GM12878 (cell line): ENCODE measurements at regions not wholly inside any gene's neighbourhood (a gene's known extent, or its start where the extent isn't known, plus 50 kb on each side); places are given as distances from the start of the nearest gene placed in this dataset.

Experiments
- ATAC-seq: fragments of 200-7000 bp; cut with Tn5 transposase; 3 replicates; pipeline ENCODE4 v1.9.1; 2020; ENCODE audit warnings: mild to moderate bottlenecking, moderate library complexity
- BruUV-seq: library from RNA; stranded (reverse); fragments of 400-500 nt; replicated peaks from 2 replicates; lab custom pipeline; 2021; lab: Mats Ljungman, UMichigan
- CTCF ChIA-PET: fragments of 300-600 bp; sonication (Branson Sonifier 250); formaldehyde crosslinking; extraction: SDS; loops from one replicate; lab custom pipeline; 2021; ENCODE audit warnings: inconsistent platforms; lab: Yijun Ruan, JAX
- POLR2A ChIA-PET: fragments of 350-600 bp; formaldehyde crosslinking; extraction: SDS; loops from one replicate; lab custom pipeline; 2021; ENCODE audit warnings: inconsistent platforms; lab: Charles Lee
- RAD21 ChIA-PET: fragments of 300-600 bp; sonication (Branson Sonifier 250); formaldehyde crosslinking; loops from one replicate; lab custom pipeline; 2023; ENCODE audit warnings: antibody characterized with exemption; ENCODE audit not compliant: unreplicated experiment; lab: Charles Lee
- SMC1A ChIA-PET: fragments of 300-600 bp; sonication (Branson Sonifier 250); formaldehyde crosslinking; loops from one replicate; lab custom pipeline; 2023; ENCODE audit not compliant: unreplicated experiment, uncharacterized antibody; lab: Charles Lee
- DNase-seq: peaks from one replicate; pipeline ENCODE4 v3.0.0-alpha.2; 2011; ENCODE audit warnings: low read depth, low spot score
- FAIRE-seq: peaks from 3 replicates; lab custom pipeline; 2011; peaks lifted over from hg19 to GRCh38; lab: Jason Lieb, UNC
- H2AFZ ChIP-seq: 2 replicates; pipeline ENCODE4 v1.6.0; 2011; ENCODE audit warnings: low read depth, low read length, control low read depth; ENCODE audit not compliant: control insufficient read depth
- H3K27ac ChIP-seq: 2 replicates; pipeline ENCODE4 v1.5.1; 2011; ENCODE audit warnings: control low read depth; ENCODE audit not compliant: control insufficient read depth, insufficient read depth
- H3K27me3 ChIP-seq, 2 experiments: replicated peaks in 1 of 2; 2 replicates each; pipeline versions ENCODE4 v1.6.0 to v1.6.1; 2011; ENCODE audit warnings: low read length in 1 of 2; ENCODE audit not compliant: control insufficient read depth in 2 of 2, insufficient read depth in 2 of 2
- H3K36me3 ChIP-seq, 2 experiments: 2 replicates each; pipeline ENCODE4 v1.5.1; 2011; ENCODE audit warnings: low read length in 1 of 2; ENCODE audit not compliant: control insufficient read depth in 2 of 2, insufficient read depth in 2 of 2
- H3K4me1 ChIP-seq: 2 replicates; pipeline ENCODE4 v1.6.1; 2011; ENCODE audit warnings: mild to moderate bottlenecking, low read length, moderate library complexity, mixed read lengths; ENCODE audit not compliant: control insufficient read depth, insufficient read depth
- H3K4me2 ChIP-seq: 2 replicates; pipeline ENCODE4 v1.6.0; 2011; ENCODE audit warnings: control low read depth; ENCODE audit not compliant: control insufficient read depth, insufficient read depth
- H3K4me3 ChIP-seq: fragments of 200-600 bp; sonication (generic); 2 replicates; pipeline ENCODE4 v1.5.1; 2016
- H3K79me2 ChIP-seq: 2 replicates; pipeline ENCODE4 v1.6.0; 2011; ENCODE audit warnings: low read length; ENCODE audit not compliant: control insufficient read depth, insufficient read depth
- H3K9ac ChIP-seq: 2 replicates; pipeline ENCODE4 v1.8.0; 2011; ENCODE audit warnings: low read length, control low read depth, mixed read lengths; ENCODE audit not compliant: control insufficient read depth, insufficient read depth
- H3K9me3 ChIP-seq: replicated peaks from 3 replicates; pipeline ENCODE4 v1.5.1; 2011; ENCODE audit warnings: mild to moderate bottlenecking, low read length; ENCODE audit not compliant: control insufficient read depth, insufficient read depth
- H4K20me1 ChIP-seq: 2 replicates; pipeline ENCODE4 v1.6.0; 2011; ENCODE audit not compliant: control insufficient read depth, insufficient read depth
- ASH2L ChIP-seq: fragments of 300-600, 200-600 bp; sonication (generic); IDR thresholded peaks from 2 replicates; pipeline ENCODE4 v1.6.1; 2017; ENCODE audit warnings: low read depth, mild to moderate bottlenecking, borderline replicate concordance
- CBX3 ChIP-seq: fragments of 200-600 bp; sonication (generic); IDR thresholded peaks from 2 replicates; pipeline ENCODE4 v1.6.1; 2016; ENCODE audit warnings: low read depth, borderline replicate concordance
- DPF2 ChIP-seq: fragments of 450-650 bp; IDR thresholded peaks from 2 replicates; pipeline ENCODE4 v1.6.1; 2017; ENCODE audit warnings: mild to moderate bottlenecking
- HDGF ChIP-seq: fragments of 450-650 bp; IDR thresholded peaks from 2 replicates; pipeline ENCODE4 v1.6.1; 2016; ENCODE audit warnings: antibody characterized with exemption
- JUNB ChIP-seq: IDR thresholded peaks from 2 replicates; pipeline ENCODE4 v1.6.1; 2016; ENCODE audit warnings: antibody characterized with exemption, mild to moderate bottlenecking
- SMAD5 ChIP-seq: IDR thresholded peaks from 2 replicates; pipeline ENCODE4 v1.6.1; 2016; ENCODE audit warnings: antibody characterized with exemption, low read depth
- WGBS: methylation state at CpG from one replicate; pipeline ENCODE4 v1.1.6; 2016; ENCODE audit warnings: low lambda C conversion rate; ENCODE audit not compliant: insufficient replicate concordance, insufficient coverage; ENCODE audit errors: missing lambda C conversion rate; 5-methylcytosine and 5-hydroxymethylcytosine counted together
- in situ Hi-C: fragments of 300-500 bp; cut with MboI; formaldehyde crosslinking; loops from 9 replicates; pipeline ENCODE4 v1.14.3; 2018; ENCODE audit warnings: mixed read lengths
- intact Hi-C: fragments of 100-400 bp; cut with micrococcal nuclease; formaldehyde crosslinking; loops from one replicate; pipeline ENCODE4 v1.14.2; 2022; ENCODE audit not compliant: unreplicated experiment
- TF ChIP-seq, protein P1 (sequence below): fragments of 150-350 bp; IDR thresholded peaks from 2 replicates; pipeline ENCODE4 v1.6.1; 2016; ENCODE audit warnings: low read depth, low read length
- TF ChIP-seq, protein P2 (sequence below): IDR thresholded peaks from 2 replicates; pipeline ENCODE4 v1.6.1; 2011; ENCODE audit warnings: low read depth, mild to moderate bottlenecking, low read length, moderate library complexity, borderline replicate concordance; ENCODE audit errors: extremely low read depth
- TF ChIP-seq, protein P3 (sequence below): fragments of 450-650 bp; IDR thresholded peaks from 2 replicates; pipeline ENCODE4 v1.6.1; 2017; ENCODE audit warnings: mild to moderate bottlenecking

DNA sequence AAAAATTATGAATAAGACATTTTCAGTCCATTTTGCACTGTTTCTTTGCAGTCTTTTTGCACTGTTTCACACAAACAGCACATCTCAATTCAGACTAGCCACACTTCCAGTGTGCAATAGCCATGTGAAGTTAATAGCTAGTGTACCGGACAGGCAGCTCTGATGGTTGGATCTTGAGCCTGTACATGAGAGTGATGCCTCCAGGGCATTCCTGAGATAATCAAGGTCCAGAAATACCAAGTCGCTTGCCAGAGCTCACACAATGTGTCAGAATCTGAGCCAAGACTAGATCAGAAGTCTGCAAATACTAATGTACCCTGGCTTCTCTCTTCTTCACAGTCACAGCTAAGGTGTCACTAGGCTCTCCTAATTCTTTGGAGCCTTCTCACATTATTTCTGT lies 180.2 kb downstream of the OSR1 start (continued):
- no peak for TF ChIP-seq CBX3
- TF ChIP-seq HDGF: no peak

DNA sequence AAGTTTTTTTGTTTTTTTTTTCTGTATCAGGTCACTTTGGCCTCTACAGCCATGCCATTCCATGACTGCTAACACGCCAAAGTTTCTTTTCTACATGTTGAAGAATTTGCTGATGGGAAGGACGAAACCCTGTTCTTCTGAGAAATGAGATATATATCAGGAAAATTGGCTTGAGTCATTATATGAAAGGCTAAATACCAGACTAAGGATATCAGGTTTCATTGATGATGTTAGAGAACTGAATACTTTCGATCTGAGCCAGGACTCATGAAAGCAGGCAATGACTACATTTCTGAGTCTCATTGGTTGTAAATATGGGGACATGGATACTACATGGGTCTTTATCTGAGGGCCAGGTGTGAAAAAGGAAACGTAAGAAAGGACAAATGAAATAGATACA lies 181.4 kb downstream of the OSR1 start:
- CTCF ChIA-PET: no interaction called here
- FAIRE-seq (no peak), ATAC-seq (no peak; the same call in 2 of the 3 replicates), DNase-seq (no peak)
- POLR2A ChIA-PET: no interaction called here
- no peak overlapping the region for H3K27ac ChIP-seq
- no peaks in the 10 kb centered on the region for H3K9me3 ChIP-seq
- H3K4me1 ChIP-seq: no peaks in the 10 kb centered on the region
- H3K79me2 ChIP-seq: no peaks in the 10 kb centered on the region
- no peak overlapping the region for H2AFZ ChIP-seq
- RAD21 ChIA-PET: no interaction called here
- no peaks in the 10 kb centered on the region for H3K36me3 ChIP-seq
- no TSS peak for BruUV-seq
- TF ChIP-seq ASH2L: no peak
- TF ChIP-seq, protein P1, sequence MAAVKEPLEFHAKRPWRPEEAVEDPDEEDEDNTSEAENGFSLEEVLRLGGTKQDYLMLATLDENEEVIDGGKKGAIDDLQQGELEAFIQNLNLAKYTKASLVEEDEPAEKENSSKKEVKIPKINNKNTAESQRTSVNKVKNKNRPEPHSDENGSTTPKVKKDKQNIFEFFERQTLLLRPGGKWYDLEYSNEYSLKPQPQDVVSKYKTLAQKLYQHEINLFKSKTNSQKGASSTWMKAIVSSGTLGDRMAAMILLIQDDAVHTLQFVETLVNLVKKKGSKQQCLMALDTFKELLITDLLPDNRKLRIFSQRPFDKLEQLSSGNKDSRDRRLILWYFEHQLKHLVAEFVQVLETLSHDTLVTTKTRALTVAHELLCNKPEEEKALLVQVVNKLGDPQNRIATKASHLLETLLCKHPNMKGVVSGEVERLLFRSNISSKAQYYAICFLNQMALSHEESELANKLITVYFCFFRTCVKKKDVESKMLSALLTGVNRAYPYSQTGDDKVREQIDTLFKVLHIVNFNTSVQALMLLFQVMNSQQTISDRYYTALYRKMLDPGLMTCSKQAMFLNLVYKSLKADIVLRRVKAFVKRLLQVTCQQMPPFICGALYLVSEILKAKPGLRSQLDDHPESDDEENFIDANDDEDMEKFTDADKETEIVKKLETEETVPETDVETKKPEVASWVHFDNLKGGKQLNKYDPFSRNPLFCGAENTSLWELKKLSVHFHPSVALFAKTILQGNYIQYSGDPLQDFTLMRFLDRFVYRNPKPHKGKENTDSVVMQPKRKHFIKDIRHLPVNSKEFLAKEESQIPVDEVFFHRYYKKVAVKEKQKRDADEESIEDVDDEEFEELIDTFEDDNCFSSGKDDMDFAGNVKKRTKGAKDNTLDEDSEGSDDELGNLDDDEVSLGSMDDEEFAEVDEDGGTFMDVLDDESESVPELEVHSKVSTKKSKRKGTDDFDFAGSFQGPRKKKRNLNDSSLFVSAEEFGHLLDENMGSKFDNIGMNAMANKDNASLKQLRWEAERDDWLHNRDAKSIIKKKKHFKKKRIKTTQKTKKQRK: no peak
- no peak for TF ChIP-seq JUNB
- no peak for TF ChIP-seq DPF2
- TF ChIP-seq, protein P2, sequence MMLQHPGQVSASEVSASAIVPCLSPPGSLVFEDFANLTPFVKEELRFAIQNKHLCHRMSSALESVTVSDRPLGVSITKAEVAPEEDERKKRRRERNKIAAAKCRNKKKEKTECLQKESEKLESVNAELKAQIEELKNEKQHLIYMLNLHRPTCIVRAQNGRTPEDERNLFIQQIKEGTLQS: no peak
- TF ChIP-seq, protein P3, sequence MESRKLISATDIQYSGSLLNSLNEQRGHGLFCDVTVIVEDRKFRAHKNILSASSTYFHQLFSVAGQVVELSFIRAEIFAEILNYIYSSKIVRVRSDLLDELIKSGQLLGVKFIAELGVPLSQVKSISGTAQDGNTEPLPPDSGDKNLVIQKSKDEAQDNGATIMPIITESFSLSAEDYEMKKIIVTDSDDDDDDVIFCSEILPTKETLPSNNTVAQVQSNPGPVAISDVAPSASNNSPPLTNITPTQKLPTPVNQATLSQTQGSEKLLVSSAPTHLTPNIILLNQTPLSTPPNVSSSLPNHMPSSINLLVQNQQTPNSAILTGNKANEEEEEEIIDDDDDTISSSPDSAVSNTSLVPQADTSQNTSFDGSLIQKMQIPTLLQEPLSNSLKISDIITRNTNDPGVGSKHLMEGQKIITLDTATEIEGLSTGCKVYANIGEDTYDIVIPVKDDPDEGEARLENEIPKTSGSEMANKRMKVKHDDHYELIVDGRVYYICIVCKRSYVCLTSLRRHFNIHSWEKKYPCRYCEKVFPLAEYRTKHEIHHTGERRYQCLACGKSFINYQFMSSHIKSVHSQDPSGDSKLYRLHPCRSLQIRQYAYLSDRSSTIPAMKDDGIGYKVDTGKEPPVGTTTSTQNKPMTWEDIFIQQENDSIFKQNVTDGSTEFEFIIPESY: no peak
- TF ChIP-seq SMAD5: no peak
- TF ChIP-seq HDGF: no peak
- no peaks in the 10 kb centered on the region for H4K20me1 ChIP-seq
- in situ Hi-C loops: no loop called here
- H3K27me3 ChIP-seq: no peaks in the 10 kb centered on the region
- intact Hi-C loops: no loop called here
- no peak overlapping the region for H3K9ac ChIP-seq
- H3K4me3 ChIP-seq: no peak overlapping the region
- H3K4me2 ChIP-seq: no peak overlapping the region
- SMC1A ChIA-PET: no interaction called here
- WGBS: 1% methylated on average over 4 of the region's 4 CpGs
